PC-3 (cell line): ENCODE measurements at regions not wholly inside any gene's neighbourhood (a gene's known extent, or its start where the extent isn't known, plus 50 kb on each side); places are given as distances from the start of the nearest gene placed in this dataset.
A peak's percentile ranks its signal among the peaks of the same experiment; 100 is the strongest.

ENCODE experiments used
- ATAC-seq: fragments of 200-7000 bp; cut with Tn5 transposase; 2 replicates; pipeline ENCODE4 v1.9.1; 2020; ENCODE audit warnings: mild to moderate bottlenecking, moderate library complexity
- BruUV-seq: library from RNA; stranded (reverse); fragments of 400-500 nt; replicated peaks from 2 replicates; lab custom pipeline; 2021; lab: Mats Ljungman, UMichigan
- CTCF ChIA-PET: fragments of 300-600 bp; sonication (Branson Sonifier 250); formaldehyde crosslinking; loops from one replicate; lab custom pipeline; 2022; ENCODE audit warnings: antibody characterized with exemption; lab: Charles Lee
- POLR2A ChIA-PET: fragments of 300-600 bp; sonication (Branson Sonifier 250); formaldehyde crosslinking; loops from one replicate; lab custom pipeline; 2022; ENCODE audit warnings: antibody characterized with exemption; ENCODE audit not compliant: unreplicated experiment; lab: Charles Lee
- DNase-seq: peaks from one replicate; pipeline ENCODE4 v3.0.0-alpha.2; 2015
- H2AFZ ChIP-seq: fragments of 300-600 bp; sonication (generic); 2 replicates; pipeline ENCODE4 v1.6.0; 2016; ENCODE audit warnings: antibody characterized with exemption, low read length
- H3F3A ChIP-seq: fragments of 300-600 bp; sonication (generic); one replicate; pipeline ENCODE4 v1.6.0; 2017; ENCODE audit warnings: antibody characterized with exemption, low read length, control low read depth, mild to moderate bottlenecking; ENCODE audit not compliant: unreplicated experiment
- H3K27ac ChIP-seq: fragments of 300-600 bp; sonication (generic); 2 replicates; pipeline ENCODE4 v1.5.1; 2016; ENCODE audit warnings: mild to moderate bottlenecking, low read length
- H3K27me3 ChIP-seq: fragments of 300-600 bp; sonication (generic); 2 replicates; pipeline ENCODE4 v1.6.1; 2016; ENCODE audit warnings: low read length, mixed read lengths
- H3K36me3 ChIP-seq: fragments of 300-600 bp; sonication (generic); 2 replicates; pipeline ENCODE4 v1.6.1; 2016; ENCODE audit warnings: low read depth, mixed run types, low read length, mixed read lengths
- H3K4me1 ChIP-seq: fragments of 300-600 bp; sonication (generic); 2 replicates; pipeline ENCODE4 v1.5.1; 2016; ENCODE audit warnings: low read length; ENCODE audit not compliant: insufficient read depth
- H3K4me2 ChIP-seq: fragments of 300-600 bp; sonication (generic); 2 replicates; pipeline ENCODE4 v1.6.0; 2016; ENCODE audit warnings: low read length
- H3K4me3 ChIP-seq: fragments of 300-600 bp; sonication (generic); 2 replicates; pipeline ENCODE4 v1.5.1; 2016; ENCODE audit warnings: mild to moderate bottlenecking, low read length, mixed read lengths
- H3K79me2 ChIP-seq: fragments of 300-600 bp; sonication (generic); 2 replicates; pipeline ENCODE4 v1.6.1; 2017; ENCODE audit warnings: low read length, mixed read lengths
- H3K9ac ChIP-seq: fragments of 300-600 bp; sonication (generic); 2 replicates; pipeline ENCODE4 v1.6.0; 2016; ENCODE audit warnings: mild to moderate bottlenecking, low read length
- H3K9me2 ChIP-seq: fragments of 300-600 bp; sonication (generic); replicated peaks from 2 replicates; pipeline ENCODE4 v1.6.1; 2016; ENCODE audit warnings: mixed run types, low read length, mixed read lengths
- H3K9me3 ChIP-seq: fragments of 300-600 bp; sonication (generic); 2 replicates; pipeline ENCODE4 v1.6.1; 2016; ENCODE audit warnings: low read length, mixed read lengths
- H4K20me1 ChIP-seq: fragments of 300-600 bp; sonication (generic); 2 replicates; pipeline ENCODE4 v1.6.1; 2016; ENCODE audit warnings: low read length, mixed read lengths
- EZH2 ChIP-seq: fragments of 300-600 bp; sonication (generic); IDR thresholded peaks from one replicate; pipeline ENCODE4 v1.6.1; 2017; ENCODE audit warnings: antibody characterized with exemption, mild to moderate bottlenecking, low read length; ENCODE audit not compliant: unreplicated experiment
- EZH2phosphoT487 ChIP-seq: fragments of 300-600 bp; sonication (generic); IDR thresholded peaks from 2 replicates; pipeline ENCODE4 v1.6.1; 2018; ENCODE audit warnings: mild to moderate bottlenecking, antibody characterized with exemption, low read length, borderline replicate concordance
- intact Hi-C: fragments of 100-400 bp; cut with micrococcal nuclease; formaldehyde crosslinking; loops from 2 replicates; pipeline ENCODE4 v1.9.0; 2023
- TF ChIP-seq, protein P1 (sequence below): fragments of 300-600 bp; sonication (generic); conservative IDR thresholded peaks from 2 replicates; pipeline ENCODE4 v1.5.1; 2017; ENCODE audit warnings: antibody characterized with exemption, low read depth, mild to moderate bottlenecking, low read length

- no peaks in the 10 kb centered on the region for H3K4me1 ChIP-seq
- no peak overlapping the region for H3K4me2 ChIP-seq
- POLR2A ChIA-PET: no interaction called here
- DNase-seq (no peak), ATAC-seq (no peak)
- intact Hi-C loops: no loop called here
- no peak overlapping the region for H3K27ac ChIP-seq
- no peak overlapping the region for H2AFZ ChIP-seq
- BruUV-seq: no TSS peak
- no peaks in the 10 kb centered on the region for H4K20me1 ChIP-seq
- H3K36me3 ChIP-seq: no peaks in the 10 kb centered on the region
- H3K27me3 ChIP-seq: peaks cover 22% of the 10 kb centered on the region; the same call in 1 of the 2 replicates
- H3K4me3 ChIP-seq: no peak overlapping the region
- H3K9ac ChIP-seq: no peak overlapping the region
- H3K9me3 ChIP-seq: no peaks in the 10 kb centered on the region
- no peaks in the 10 kb centered on the region for H3F3A ChIP-seq
- TF ChIP-seq, protein P1, sequence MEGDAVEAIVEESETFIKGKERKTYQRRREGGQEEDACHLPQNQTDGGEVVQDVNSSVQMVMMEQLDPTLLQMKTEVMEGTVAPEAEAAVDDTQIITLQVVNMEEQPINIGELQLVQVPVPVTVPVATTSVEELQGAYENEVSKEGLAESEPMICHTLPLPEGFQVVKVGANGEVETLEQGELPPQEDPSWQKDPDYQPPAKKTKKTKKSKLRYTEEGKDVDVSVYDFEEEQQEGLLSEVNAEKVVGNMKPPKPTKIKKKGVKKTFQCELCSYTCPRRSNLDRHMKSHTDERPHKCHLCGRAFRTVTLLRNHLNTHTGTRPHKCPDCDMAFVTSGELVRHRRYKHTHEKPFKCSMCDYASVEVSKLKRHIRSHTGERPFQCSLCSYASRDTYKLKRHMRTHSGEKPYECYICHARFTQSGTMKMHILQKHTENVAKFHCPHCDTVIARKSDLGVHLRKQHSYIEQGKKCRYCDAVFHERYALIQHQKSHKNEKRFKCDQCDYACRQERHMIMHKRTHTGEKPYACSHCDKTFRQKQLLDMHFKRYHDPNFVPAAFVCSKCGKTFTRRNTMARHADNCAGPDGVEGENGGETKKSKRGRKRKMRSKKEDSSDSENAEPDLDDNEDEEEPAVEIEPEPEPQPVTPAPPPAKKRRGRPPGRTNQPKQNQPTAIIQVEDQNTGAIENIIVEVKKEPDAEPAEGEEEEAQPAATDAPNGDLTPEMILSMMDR: no peak
- TF ChIP-seq EZH2 (no peak), EZH2phosphoT487 (no peak)
- H3K79me2 ChIP-seq: no peaks in the 10 kb centered on the region
- CTCF ChIA-PET: no interaction called here
- no peaks in the 10 kb centered on the region for H3K9me2 ChIP-seq
Measured at GRCh38 chr2:107548216-107548615, 278.5 kb upstream of the RGPD4 start.

- no peaks in the 10 kb centered on the region for H3F3A ChIP-seq
- DNase-seq (no peak), ATAC-seq (no peak)
- TF ChIP-seq, protein P1: no peak
- TF ChIP-seq EZH2phosphoT487 (no peak), EZH2 (no peak)
- H3K4me3 ChIP-seq: no peak overlapping the region
- H3K4me2 ChIP-seq: no peak overlapping the region
- H3K36me3 ChIP-seq: no peaks in the 10 kb centered on the region; the same call in 1 of the 2 replicates
- H3K9me3 ChIP-seq: 0 out of 2 replicates have a peak, but pooled peaks cover 4% of the 10 kb centered on the region
- CTCF ChIA-PET: no interaction called here
- H4K20me1 ChIP-seq: no peaks in the 10 kb centered on the region
- H3K27me3 ChIP-seq: 0 out of 2 replicates have a peak, but pooled peaks cover 4% of the 10 kb centered on the region
- H3K9ac ChIP-seq: no peak overlapping the region
- intact Hi-C loops: no loop called here
- BruUV-seq: no TSS peak
- no peaks in the 10 kb centered on the region for H3K79me2 ChIP-seq
- no peaks in the 10 kb centered on the region for H3K4me1 ChIP-seq
- POLR2A ChIA-PET: no interaction called here
- no peaks in the 10 kb centered on the region for H3K9me2 ChIP-seq
- H2AFZ ChIP-seq: no peak overlapping the region
- H3K27ac ChIP-seq: no peak overlapping the region
Measured at GRCh38 chr2:107553046-107553445, 273.6 kb upstream of the RGPD4 start.

DNA sequence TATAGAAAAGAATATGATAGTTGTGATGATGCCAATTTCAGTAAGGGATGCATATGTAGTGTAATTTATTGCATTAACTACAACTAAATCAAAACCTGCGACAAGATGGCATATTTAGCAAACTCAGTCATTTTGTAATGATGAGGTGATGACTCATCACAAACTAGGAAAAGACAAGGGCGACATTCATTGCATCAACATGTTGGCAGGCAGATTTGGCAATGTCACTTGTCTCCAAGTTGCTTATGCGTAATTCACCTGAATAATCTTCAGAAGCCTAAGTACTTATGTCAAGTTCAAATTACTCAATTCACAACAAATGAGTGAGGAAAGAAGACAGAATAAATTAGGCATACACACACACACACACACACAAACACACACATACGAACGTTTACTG is 273.2 kb upstream of the RGPD4 start:
- CTCF ChIA-PET: no interaction called here
- no peak overlapping the region for H3K27ac ChIP-seq

More for the DNA sequence above, 273.2 kb upstream of the RGPD4 start:
- no peaks in the 10 kb centered on the region for H3F3A ChIP-seq
- intact Hi-C loops: no loop called here
- TF ChIP-seq EZH2phosphoT487 (no peak), EZH2 (no peak)
- TF ChIP-seq, protein P1: no peak
- no peak overlapping the region for H3K9ac ChIP-seq
- H3K4me3 ChIP-seq: no peak overlapping the region
- POLR2A ChIA-PET: no interaction called here
- no peaks in the 10 kb centered on the region for H3K9me2 ChIP-seq
- H2AFZ ChIP-seq: no peak overlapping the region
- no peaks in the 10 kb centered on the region for H4K20me1 ChIP-seq
- ATAC-seq (no peak), DNase-seq (peak; percentile 75)
- no peak overlapping the region for H3K4me2 ChIP-seq
- no TSS peak for BruUV-seq
- H3K36me3 ChIP-seq: no peaks in the 10 kb centered on the region; the same call in 1 of the 2 replicates
- H3K79me2 ChIP-seq: no peaks in the 10 kb centered on the region
- H3K27me3 ChIP-seq: no peaks in the 10 kb centered on the region
- no peaks in the 10 kb centered on the region for H3K4me1 ChIP-seq
- H3K9me3 ChIP-seq: 0 out of 2 replicates have a peak, but pooled peaks cover 4% of the 10 kb centered on the region
